OCI-LY1 (cell line): ENCODE measurements at regions not wholly inside any gene's neighbourhood (a gene's known extent, or its start where the extent isn't known, plus 50 kb on each side); places are given as distances from the start of the nearest gene placed in this dataset.
"Not testable (repeated sequence)": the region's sequence is repeated elsewhere in the genome, so short reads cannot be mapped to it uniquely, and the experiment has no call there.

Experiments used
- H2AFZ ChIP-seq: fragments of 200-600 bp; sonication (generic), shearing (Covaris generic); 2 replicates; pipeline ENCODE4 v1.6.0; 2014; ENCODE audit warnings: antibody characterized with exemption, mild to moderate bottlenecking, low read length
- H3F3A ChIP-seq: fragments of 200-600 bp; sonication (generic), shearing (Covaris generic); 2 replicates; pipeline ENCODE4 v1.6.0; 2014; ENCODE audit warnings: mild to moderate bottlenecking, antibody characterized with exemption, low read length, moderate library complexity; ENCODE audit not compliant: insufficient read depth
- H3K27ac ChIP-seq: fragments of 200-600 bp; sonication (generic); 2 replicates; pipeline ENCODE4 v1.5.1; 2014; ENCODE audit warnings: low read length, mixed run types, mild to moderate bottlenecking, low read depth; ENCODE audit not compliant: poor library complexity, severe bottlenecking
- H3K27me3 ChIP-seq: fragments of 200-600 bp; sonication (generic); 2 replicates; pipeline ENCODE4 v1.6.0; 2014; ENCODE audit warnings: antibody characterized with exemption, mild to moderate bottlenecking, low read length, moderate library complexity; ENCODE audit not compliant: insufficient read depth
- H3K36me3 ChIP-seq: fragments of 200-600 bp; sonication (generic); 2 replicates; pipeline ENCODE4 v1.6.1; 2014; ENCODE audit warnings: mild to moderate bottlenecking, antibody characterized with exemption, low read length, moderate library complexity, mixed read lengths; ENCODE audit not compliant: insufficient read depth
- H3K4me1 ChIP-seq: fragments of 200-600 bp; sonication (generic); 2 replicates; pipeline ENCODE4 v1.5.1; 2014; ENCODE audit warnings: mild to moderate bottlenecking, low read length, moderate library complexity; ENCODE audit not compliant: insufficient read depth, severe bottlenecking
- H3K4me2 ChIP-seq: fragments of 200-600 bp; sonication (generic), shearing (Covaris generic); 2 replicates; pipeline ENCODE4 v1.6.1; 2014; ENCODE audit warnings: low read length
- H3K4me3 ChIP-seq: fragments of 200-600 bp; sonication (generic); 2 replicates; pipeline ENCODE4 v1.5.1; 2014; ENCODE audit warnings: low read length, low read depth, mild to moderate bottlenecking, mixed read lengths; ENCODE audit not compliant: poor library complexity, severe bottlenecking
- H3K79me2 ChIP-seq: fragments of 200-600 bp; shearing (Covaris generic); 2 replicates; pipeline ENCODE4 v1.6.1; 2016; ENCODE audit warnings: mixed run types, low read length, mixed read lengths; ENCODE audit not compliant: insufficient read depth
- H3K9ac ChIP-seq: fragments of 200-600 bp; sonication (generic), shearing (Covaris generic); 2 replicates; pipeline ENCODE4 v1.6.1; 2014; ENCODE audit warnings: mild to moderate bottlenecking, low read length, mixed read lengths
- H3K9me2 ChIP-seq: fragments of 200-600 bp; sonication (generic), shearing (Covaris generic); 2 replicates; pipeline ENCODE4 v1.6.1; 2014; ENCODE audit warnings: low read depth, mild to moderate bottlenecking, low read length, mixed read lengths
- H3K9me3 ChIP-seq: fragments of 200-600 bp; shearing (Covaris generic); 2 replicates; pipeline ENCODE4 v1.6.1; 2014; ENCODE audit warnings: low read length, mixed read lengths
- H4K20me1 ChIP-seq: fragments of 200-600 bp; sonication (generic), shearing (Covaris generic); 2 replicates; pipeline ENCODE4 v1.6.0; 2016; ENCODE audit warnings: mild to moderate bottlenecking, low read length; ENCODE audit not compliant: insufficient read depth
- CTCF ChIP-seq: fragments of 200-600 bp; sonication (generic), shearing (Covaris generic); IDR thresholded peaks from 2 replicates; pipeline ENCODE4 v1.5.1; 2017; ENCODE audit warnings: mild to moderate bottlenecking, antibody characterized with exemption, low read length, moderate library complexity, mixed read lengths

- H3K9me2 ChIP-seq, H3K27ac ChIP-seq, H3K9me3 ChIP-seq, H3F3A ChIP-seq, H3K4me3 ChIP-seq, H3K27me3 ChIP-seq, H3K4me2 ChIP-seq, H3K79me2 ChIP-seq, H2AFZ ChIP-seq, H3K9ac ChIP-seq, H3K4me1 ChIP-seq, H3K36me3 ChIP-seq, H4K20me1 ChIP-seq: not testable (repeated sequence)
Observed at GRCh38 chr15:44848859-44849258, 107.6 kb upstream of the TERB2 start.

- not testable (repeated sequence) for H3K79me2 ChIP-seq, H3K9ac ChIP-seq, H3K4me2 ChIP-seq, H3K27ac ChIP-seq, H3K36me3 ChIP-seq, H3K9me2 ChIP-seq, H3K9me3 ChIP-seq, H4K20me1 ChIP-seq, H3F3A ChIP-seq, H2AFZ ChIP-seq, H3K27me3 ChIP-seq, H3K4me1 ChIP-seq, H3K4me3 ChIP-seq
Observed at GRCh38 chr15:44849701-44850403, 106.6 kb upstream of the TERB2 start.

GRCh38 chr15:44853304-44853950 is 103.1 kb upstream of the TERB2 start:
- not testable (repeated sequence) for H3K4me3 ChIP-seq, H2AFZ ChIP-seq

GRCh38 chr15:44854696-44855095 is 101.8 kb upstream of the TERB2 start:
- H3K27me3 ChIP-seq, H3K4me3 ChIP-seq, H3K36me3 ChIP-seq, H3K4me1 ChIP-seq, H2AFZ ChIP-seq, H3K9ac ChIP-seq, H4K20me1 ChIP-seq, H3K9me3 ChIP-seq, H3K9me2 ChIP-seq, H3K4me2 ChIP-seq, H3K79me2 ChIP-seq, H3K27ac ChIP-seq, H3F3A ChIP-seq: not testable (repeated sequence)

More at GRCh38 chr15:44853304-44853950, 103.1 kb upstream of the TERB2 start:
- peak; percentile 78 for TF ChIP-seq CTCF
- H3K79me2 ChIP-seq, H3K4me2 ChIP-seq, H3F3A ChIP-seq, H3K9me2 ChIP-seq, H3K4me1 ChIP-seq, H4K20me1 ChIP-seq, H3K27me3 ChIP-seq, H3K36me3 ChIP-seq, H3K9me3 ChIP-seq, H3K9ac ChIP-seq, H3K27ac ChIP-seq: not testable (repeated sequence)

- H3F3A ChIP-seq, H4K20me1 ChIP-seq, H3K79me2 ChIP-seq, H3K9me3 ChIP-seq, H3K4me1 ChIP-seq, H3K36me3 ChIP-seq, H3K4me2 ChIP-seq, H3K4me3 ChIP-seq, H3K27ac ChIP-seq, H3K27me3 ChIP-seq, H2AFZ ChIP-seq, H3K9me2 ChIP-seq, H3K9ac ChIP-seq: not testable (repeated sequence)
Observed at GRCh38 chr15:44856284-44856683, 100.2 kb upstream of the TERB2 start.

GRCh38 chr15:44857164-44857710 is 99.2 kb upstream of the TERB2 start:
- H4K20me1 ChIP-seq, H3K4me2 ChIP-seq, H3K9me3 ChIP-seq, H3K27me3 ChIP-seq, H3F3A ChIP-seq, H3K4me1 ChIP-seq, H3K79me2 ChIP-seq, H3K36me3 ChIP-seq, H3K27ac ChIP-seq, H3K4me3 ChIP-seq, H3K9ac ChIP-seq, H3K9me2 ChIP-seq, H2AFZ ChIP-seq: not testable (repeated sequence)

GRCh38 chr15:44859088-44859487 is 97.4 kb upstream of the TERB2 start:
- not testable (repeated sequence) for H3K4me3 ChIP-seq, H3K9me3 ChIP-seq, H3K27me3 ChIP-seq, H3F3A ChIP-seq, H3K79me2 ChIP-seq, H3K36me3 ChIP-seq, H3K27ac ChIP-seq, H4K20me1 ChIP-seq, H3K4me1 ChIP-seq, H3K9ac ChIP-seq, H2AFZ ChIP-seq, H3K9me2 ChIP-seq, H3K4me2 ChIP-seq
